ENCODE measurements at regions not wholly inside any gene's neighbourhood (a gene's known extent, or its start where the extent isn't known, plus 50 kb on each side); places are given as distances from the start of the nearest gene placed in this dataset.

GRCh38 chr12:34346372-34347034 lies 324.2 kb downstream of the ALG10 start:
- no peak for DNase-seq

DNA sequence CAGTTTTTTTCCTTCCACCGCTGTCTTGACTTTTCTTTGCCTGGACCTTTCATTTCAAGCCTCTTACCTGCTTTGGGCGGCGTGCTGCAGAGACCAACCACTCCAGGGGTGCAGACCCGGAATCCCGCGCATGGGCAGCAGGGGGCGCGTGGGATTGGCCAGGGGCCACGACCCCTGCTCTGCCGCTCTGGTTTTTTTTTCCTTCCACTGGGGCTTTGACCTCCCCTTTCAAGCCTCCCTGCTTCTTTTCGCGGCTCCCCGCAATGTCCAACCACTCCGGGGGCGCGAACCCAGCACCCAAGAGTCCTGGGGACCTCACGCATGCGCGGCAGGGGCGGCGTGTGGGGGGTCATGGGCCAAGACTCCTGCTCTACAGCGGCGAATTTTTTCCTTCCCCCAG lies 325.1 kb downstream of the ALG10 start:
- DNase-seq, result no peak

DNA sequence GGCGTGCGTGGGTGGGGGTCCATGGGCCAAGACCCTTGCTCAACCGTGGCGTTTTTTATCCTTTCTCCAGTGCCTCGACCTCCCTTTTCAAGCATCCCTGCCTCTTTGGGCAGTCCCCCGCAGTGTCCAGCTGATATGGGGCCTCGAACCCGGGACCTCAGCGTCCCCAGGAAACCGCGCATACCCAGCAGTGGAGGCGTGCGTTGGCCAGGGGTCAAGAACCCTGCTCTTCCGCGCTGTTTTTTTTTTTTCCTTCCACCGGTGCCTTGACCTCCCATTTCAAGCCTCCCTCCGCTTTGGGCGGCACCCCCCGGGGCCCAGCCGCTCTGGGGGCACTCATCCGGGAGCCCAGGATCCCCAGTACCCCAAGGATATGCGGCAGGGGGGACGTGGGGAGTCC lies 325.8 kb downstream of the ALG10 start:
- no peak for DNase-seq

GRCh38 chr12:34348836-34349672 lies 326.8 kb downstream of the ALG10 start:
- DNase-seq, result no peak

DNA sequence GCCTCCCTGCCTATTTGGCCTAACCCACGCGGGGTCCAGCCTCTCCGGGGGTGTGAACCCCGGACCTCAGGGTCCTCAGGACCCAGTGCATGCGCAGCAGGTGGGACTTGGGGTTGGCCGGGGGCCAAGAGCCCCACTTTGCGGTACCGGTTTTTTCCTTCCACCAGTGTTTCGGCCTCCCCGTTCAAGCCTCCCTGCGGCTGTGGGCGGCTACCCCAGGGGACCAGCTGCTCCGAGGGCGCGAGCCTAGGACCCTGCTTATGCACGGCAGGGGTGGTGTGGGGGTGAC lies 327.3 kb downstream of the ALG10 start:
- DNase-seq, result no peak

GRCh38 chr12:34350092-34351041 lies 328.1 kb downstream of the ALG10 start:
- no peak for DNase-seq

- no peak for DNase-seq
These were observed 329.8 kb downstream of the ALG10 start for GRCh38 chr12:34352098-34352497.

GRCh38 chr12:34354239-34355200 lies 332.2 kb downstream of the ALG10 start:
- DNase-seq, result no peak

GRCh38 chr12:34356233-34356987 lies 334.1 kb downstream of the ALG10 start:
- DNase-seq, result no peak

GRCh38 chr12:34357791-34358190 lies 335.5 kb downstream of the ALG10 start:
- DNase-seq, result no peak

DNA sequence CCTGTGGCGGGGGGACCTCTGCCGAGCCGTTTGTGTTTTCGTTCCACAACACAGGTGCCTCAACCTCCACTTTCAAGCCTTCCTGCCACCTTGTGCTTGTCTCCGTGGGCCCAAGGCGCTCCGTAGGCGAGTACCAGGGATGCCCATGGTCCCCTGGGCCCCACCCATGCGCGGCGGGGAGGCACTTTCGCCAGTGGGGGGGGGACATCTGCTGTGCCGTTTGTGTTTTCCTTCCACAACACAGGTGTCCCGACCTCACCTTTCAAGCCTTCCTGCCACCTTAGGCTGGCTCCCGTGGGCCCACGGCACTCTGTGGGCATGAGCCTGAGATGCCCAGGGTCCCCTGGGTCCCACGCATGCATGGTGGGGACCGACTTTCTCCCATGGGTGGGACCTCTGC lies 335.9 kb downstream of the ALG10 start:
- no peak for DNase-seq

GRCh38 chr12:34361721-34362316 lies 339.5 kb downstream of the ALG10 start:
- DNase-seq, result no peak

GRCh38 chr12:34363050-34363673 lies 340.9 kb downstream of the ALG10 start:
- DNase-seq, result no peak

DNA sequence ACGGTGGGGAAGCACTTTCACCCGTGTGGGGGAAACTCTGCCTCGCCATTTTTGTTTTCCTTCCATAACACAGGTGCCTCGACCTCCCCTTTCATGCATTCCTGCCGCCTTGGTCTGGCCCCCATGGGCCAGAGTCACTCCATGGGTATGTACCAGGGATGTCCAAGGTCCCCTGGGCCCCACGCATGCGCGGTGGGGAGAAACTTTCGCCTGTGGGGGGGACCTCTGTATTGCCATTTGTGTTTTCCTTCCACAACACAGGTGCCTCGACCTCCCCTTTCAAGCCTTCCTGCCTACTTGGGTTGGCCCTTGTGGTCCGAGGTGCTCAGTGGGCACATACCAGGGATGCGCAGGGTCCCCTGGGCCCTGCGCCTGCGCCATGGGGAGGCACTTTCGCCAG lies 345.8 kb downstream of the ALG10 start:
- DNase-seq, result no peak

- DNase-seq, result no peak
These were observed 348.8 kb downstream of the ALG10 start for GRCh38 chr12:34371050-34371449.

GRCh38 chr12:34372003-34372402 lies 349.7 kb downstream of the ALG10 start:
- no peak for DNase-seq

- DNase-seq, result no peak
These were observed 351.6 kb downstream of the ALG10 start for GRCh38 chr12:34373926-34374325.

DNA sequence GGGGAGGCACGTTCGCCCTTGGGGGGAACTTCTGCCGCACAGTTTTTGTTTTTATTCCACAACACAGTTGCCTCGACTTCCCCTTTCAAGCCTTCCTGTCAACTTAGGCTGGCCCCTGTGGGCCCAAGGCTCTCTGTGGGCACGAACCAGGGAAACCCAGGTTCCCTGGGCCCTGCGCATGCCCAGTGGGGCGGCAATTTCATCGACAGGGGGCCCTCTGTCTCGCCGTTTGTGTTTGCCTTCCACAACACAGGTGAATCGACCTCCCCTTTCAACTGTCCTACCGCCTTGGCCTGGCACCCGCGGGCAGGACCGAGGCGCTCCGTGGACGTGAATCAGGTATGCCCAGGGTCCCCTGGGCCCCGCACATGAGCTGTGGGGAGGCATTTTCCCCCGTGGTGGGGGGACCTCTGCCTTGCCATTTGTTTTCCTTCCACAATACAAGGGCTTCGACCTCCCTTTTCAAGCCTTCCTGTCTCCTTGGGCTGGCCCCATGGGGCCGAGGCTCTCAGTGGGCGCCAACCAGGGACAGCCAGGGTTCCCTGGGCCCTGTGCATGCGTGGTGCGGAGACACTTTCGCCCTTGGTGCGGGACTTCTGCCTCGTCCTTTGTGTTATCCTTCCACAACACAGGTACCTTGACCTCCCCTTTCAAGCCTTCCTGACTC lies 354.0 kb downstream of the ALG10 start:
- no peak for DNase-seq

DNA sequence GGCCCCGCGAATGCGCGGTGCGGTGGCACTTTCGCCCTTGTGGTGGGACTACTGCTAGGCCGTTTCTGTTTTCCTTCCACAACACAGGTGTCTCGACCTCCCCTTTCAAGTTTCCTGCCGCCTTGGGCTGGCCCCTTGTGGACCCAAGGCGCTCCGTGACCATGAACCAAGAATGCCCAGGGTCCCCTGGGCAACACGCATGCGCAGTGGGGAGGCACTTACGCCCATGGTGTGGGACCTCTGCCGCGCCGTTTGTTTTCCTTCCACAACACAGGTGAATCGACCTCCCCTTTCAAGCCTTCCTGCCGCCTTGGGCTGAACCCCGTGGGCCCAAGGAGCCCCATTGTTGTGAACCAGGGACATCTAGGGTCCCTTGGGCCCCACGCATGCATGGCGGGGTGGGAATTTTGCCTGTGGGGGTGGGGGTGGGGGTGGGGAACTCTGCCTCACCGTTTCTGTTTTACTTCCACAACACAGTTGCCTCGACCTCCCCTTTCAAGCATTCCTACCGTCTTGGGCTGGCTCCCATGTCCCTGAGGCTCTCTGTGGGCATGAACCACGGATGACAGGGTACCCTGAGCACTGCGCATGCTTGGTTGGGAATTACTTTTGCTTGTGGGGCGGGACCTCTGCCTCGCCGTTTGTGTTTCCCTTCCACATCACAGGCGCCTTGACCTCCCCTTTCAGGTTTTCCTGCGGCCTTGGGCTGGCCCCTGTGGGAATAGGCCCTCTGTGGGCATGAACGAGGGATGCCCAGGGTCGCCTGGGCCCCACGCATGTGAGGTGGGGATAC lies 355.1 kb downstream of the ALG10 start:
- DNase-seq, result no peak
